ENCODE measurements at regions not wholly inside any gene's neighbourhood (a gene's known extent, or its start where the extent isn't known, plus 50 kb on each side); places are given as distances from the start of the nearest gene placed in this dataset.

DNA sequence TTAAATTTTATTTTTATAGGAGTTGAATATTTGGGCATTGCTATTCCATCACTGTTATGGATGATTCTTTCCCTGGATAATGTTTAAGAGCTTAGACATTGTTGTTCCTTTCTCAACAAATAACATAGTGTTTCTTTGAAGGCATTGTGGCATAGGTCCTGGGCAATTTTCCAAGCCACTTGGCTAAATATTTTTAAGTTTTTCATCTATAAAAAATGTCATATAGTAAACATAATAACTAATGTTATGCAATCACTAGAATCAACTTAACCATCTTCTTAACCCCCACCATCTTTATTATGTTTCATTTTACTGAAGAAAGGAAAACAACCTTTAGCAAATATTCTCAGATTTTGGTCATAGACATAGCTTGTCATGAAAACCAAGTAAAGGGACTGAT lies 600.6 kb upstream of the LMO3 start:
- no peak overlapping the region for H2BK20ac ChIP-seq (ENCODE audit: low read depth, low read length, poor library complexity, severe bottlenecking)
- no peaks in the 10 kb centered on the region for H3K23me2 ChIP-seq (ENCODE audit: insufficient read length, low read depth, low read length, poor library complexity, severe bottlenecking)
- H2AK5ac ChIP-seq (ENCODE audit: insufficient read length, low read length) = no peak overlapping the region
- no peak overlapping the region for H3K18ac ChIP-seq (ENCODE audit: insufficient read length, low read depth, low read length)
- peaks cover 2 to 8% of the 10 kb centered on the region in 2 experiments; a peak in 2 of 4 replicates for H3K4me1 Mint-ChIP-seq
- no peak overlapping the region for H2BK15ac ChIP-seq (ENCODE audit: low read depth, low read length)
- no peak overlapping the region for H3K4me3 Mint-ChIP-seq
- H3K4ac ChIP-seq (ENCODE audit: low read depth, low read length) = no peak overlapping the region
- H3K9ac ChIP-seq (ENCODE audit: extremely low read depth, insufficient read length, low read length) = no peak overlapping the region
- no peaks in the 10 kb centered on the region for H3K79me2 ChIP-seq (ENCODE audit: insufficient read depth, low read length)
- no peak overlapping the region for H4K91ac ChIP-seq (ENCODE audit: insufficient read length, low read depth, low read length)
- peaks cover 0 to 6% (median 0%) of the 10 kb centered on the region in 3 experiments; a peak in 2 of 7 replicates for H3K36me3 Mint-ChIP-seq (ENCODE audit: insufficient read depth in 1 of 3, low read depth in 3 of 3)
- H3K27me3 ChIP-seq (ENCODE audit: insufficient read depth, low read length) = no peaks in the 10 kb centered on the region
- no peak overlapping the region for H3T11ph ChIP-seq (ENCODE audit: low read length)
- H4K5ac ChIP-seq (ENCODE audit: insufficient read length, low read depth, low read length) = no peak overlapping the region
- H3K56ac ChIP-seq (ENCODE audit: insufficient read length, low read depth, low read length) = no peak overlapping the region
- no peak overlapping the region for H3K23ac ChIP-seq (ENCODE audit: insufficient read length, low read depth, low read length)
- H2BK120ac ChIP-seq (ENCODE audit: low read depth, low read length, poor library complexity, severe bottlenecking) = no peak overlapping the region
- H2AFZ ChIP-seq (ENCODE audit: low read length) = no peak overlapping the region
- peaks cover 3 to 10% of the 10 kb centered on the region in 2 experiments; a peak in 2 of 5 replicates for H3K9me3 Mint-ChIP-seq
- H3K14ac ChIP-seq (ENCODE audit: insufficient read depth, low read length) = no peak overlapping the region
- no peak overlapping the region for H2BK12ac ChIP-seq (ENCODE audit: insufficient read length, low read depth, low read length)
- DNase-seq = no peak
- H4K8ac ChIP-seq (replicated peaks; ENCODE audit: insufficient read length, low read depth, low read length) = no peak overlapping the region
- TF ChIP-seq, protein P1, sequence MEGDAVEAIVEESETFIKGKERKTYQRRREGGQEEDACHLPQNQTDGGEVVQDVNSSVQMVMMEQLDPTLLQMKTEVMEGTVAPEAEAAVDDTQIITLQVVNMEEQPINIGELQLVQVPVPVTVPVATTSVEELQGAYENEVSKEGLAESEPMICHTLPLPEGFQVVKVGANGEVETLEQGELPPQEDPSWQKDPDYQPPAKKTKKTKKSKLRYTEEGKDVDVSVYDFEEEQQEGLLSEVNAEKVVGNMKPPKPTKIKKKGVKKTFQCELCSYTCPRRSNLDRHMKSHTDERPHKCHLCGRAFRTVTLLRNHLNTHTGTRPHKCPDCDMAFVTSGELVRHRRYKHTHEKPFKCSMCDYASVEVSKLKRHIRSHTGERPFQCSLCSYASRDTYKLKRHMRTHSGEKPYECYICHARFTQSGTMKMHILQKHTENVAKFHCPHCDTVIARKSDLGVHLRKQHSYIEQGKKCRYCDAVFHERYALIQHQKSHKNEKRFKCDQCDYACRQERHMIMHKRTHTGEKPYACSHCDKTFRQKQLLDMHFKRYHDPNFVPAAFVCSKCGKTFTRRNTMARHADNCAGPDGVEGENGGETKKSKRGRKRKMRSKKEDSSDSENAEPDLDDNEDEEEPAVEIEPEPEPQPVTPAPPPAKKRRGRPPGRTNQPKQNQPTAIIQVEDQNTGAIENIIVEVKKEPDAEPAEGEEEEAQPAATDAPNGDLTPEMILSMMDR (conservative IDR thresholded peaks at IDR 0.05) = no peak
- no peak overlapping the region for H3K4me2 ChIP-seq (ENCODE audit: insufficient read depth, insufficient read length, low read length)
- H3K27ac ChIP-seq (ENCODE audit: insufficient read length, low read depth, low read length) = no peak overlapping the region
- no peaks in the 10 kb centered on the region for H3K4me1 ChIP-seq (ENCODE audit: insufficient read depth, low read length)
- H4K20me1 ChIP-seq (ENCODE audit: control insufficient read depth, insufficient read depth, insufficient read length) = no peaks in the 10 kb centered on the region
- H3K79me1 ChIP-seq (ENCODE audit: insufficient read depth, low read depth, low read length, poor library complexity, severe bottlenecking) = no peaks in the 10 kb centered on the region
- H3K27ac Mint-ChIP-seq = no peak overlapping the region
- H3K27me3 Mint-ChIP-seq (ENCODE audit: low read depth) = no peaks in the 10 kb centered on the region
- H3K9me3 ChIP-seq (ENCODE audit: control insufficient read depth, low read depth, low read length) = no peaks in the 10 kb centered on the region
- no peak overlapping the region for H2BK5ac ChIP-seq (ENCODE audit: insufficient read length, low read length)
